ENCODE measurements at regions not wholly inside any gene's neighbourhood (a gene's known extent, or its start where the extent isn't known, plus 50 kb on each side); places are given as distances from the start of the nearest gene placed in this dataset.

DNA sequence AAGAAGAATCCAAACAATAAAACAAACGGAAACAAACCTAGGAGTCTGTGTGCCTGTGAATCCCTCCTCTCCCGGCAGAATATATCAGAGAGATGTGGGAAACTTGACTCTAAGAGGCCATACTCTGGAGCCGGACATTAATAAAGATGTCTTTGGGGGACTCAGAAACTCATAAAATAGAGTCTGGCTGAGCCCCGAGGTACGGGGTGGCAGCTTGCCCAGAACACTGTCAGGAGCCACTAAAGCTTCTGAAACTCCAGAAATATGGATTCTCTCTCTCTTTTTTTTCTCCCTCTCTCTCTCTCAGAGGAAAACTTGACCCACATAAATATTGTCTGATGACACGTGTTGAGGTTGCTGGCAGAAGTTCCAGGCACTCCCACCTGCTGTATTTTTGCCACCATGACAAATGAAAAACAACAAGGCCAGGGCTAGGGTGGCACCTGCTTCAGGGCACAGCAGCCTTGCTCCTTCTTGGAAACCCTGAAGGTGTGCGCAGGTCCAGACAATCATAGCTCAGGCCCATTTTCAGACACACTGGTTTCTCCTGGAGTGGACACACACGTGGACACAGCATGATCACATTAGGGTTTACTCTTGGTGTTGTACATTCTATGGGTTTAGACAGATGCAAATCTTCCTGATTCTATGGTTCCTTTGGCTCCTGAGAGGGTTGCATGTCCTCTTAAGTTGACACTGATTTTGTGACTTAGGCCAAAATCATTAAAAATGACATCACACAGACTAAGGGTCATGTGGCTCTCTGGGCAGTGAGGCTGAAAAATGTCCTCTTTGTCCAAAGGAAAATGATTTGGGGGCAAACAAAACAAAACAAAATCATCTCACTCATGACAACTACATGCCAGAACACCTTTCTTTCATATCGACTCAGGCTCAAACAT lies 282.6 kb upstream of the IRX3 start:
- no peak overlapping the region for H3K27ac Mint-ChIP-seq
- ATAC-seq, result no peak
- H3K4me3 Mint-ChIP-seq, result no peak overlapping the region
- no peak for DNase-seq
- H3K27me3 Mint-ChIP-seq, result no peaks in the 10 kb centered on the region
- CTCF ChIA-PET, result no interaction called here
- no peaks in the 10 kb centered on the region for H3K4me1 Mint-ChIP-seq
- H3K36me3 Mint-ChIP-seq, result no peaks in the 10 kb centered on the region
- H3K9me3 Mint-ChIP-seq (ENCODE audit: low read depth), result peaks cover 5% of the 10 kb centered on the region

DNA sequence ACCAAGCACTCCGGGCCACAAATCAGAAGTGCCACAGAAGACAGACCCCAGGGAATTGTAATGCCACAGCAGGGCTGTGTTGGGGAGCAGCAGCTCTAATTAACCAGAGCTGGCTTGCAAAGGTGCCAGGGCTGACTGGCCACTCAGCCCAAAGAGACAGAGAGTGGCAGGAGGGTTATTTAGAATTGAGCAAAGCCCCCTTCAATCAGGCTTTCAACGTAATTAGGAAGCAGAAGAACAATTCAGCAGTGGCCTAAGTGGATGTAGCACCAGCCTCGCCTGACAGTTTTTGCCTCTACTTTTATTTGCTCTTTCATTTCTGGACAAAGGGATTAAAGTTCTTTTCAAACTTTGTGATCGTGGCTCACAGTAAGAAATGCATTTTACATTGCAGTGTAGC lies 278.3 kb upstream of the IRX3 start:
- Mint-ChIP-seq H3K4me1 (no peaks in the 10 kb centered on the region), H3K27ac (no peak overlapping the region), H3K27me3 (no peaks in the 10 kb centered on the region), H3K36me3 (no peaks in the 10 kb centered on the region), H3K4me3 (no peak overlapping the region), H3K9me3 (ENCODE audit: low read depth) (peaks cover 5% of the 10 kb centered on the region)
- ATAC-seq (no peak), DNase-seq (no peak)
- CTCF ChIA-PET, result no interaction called here

DNA sequence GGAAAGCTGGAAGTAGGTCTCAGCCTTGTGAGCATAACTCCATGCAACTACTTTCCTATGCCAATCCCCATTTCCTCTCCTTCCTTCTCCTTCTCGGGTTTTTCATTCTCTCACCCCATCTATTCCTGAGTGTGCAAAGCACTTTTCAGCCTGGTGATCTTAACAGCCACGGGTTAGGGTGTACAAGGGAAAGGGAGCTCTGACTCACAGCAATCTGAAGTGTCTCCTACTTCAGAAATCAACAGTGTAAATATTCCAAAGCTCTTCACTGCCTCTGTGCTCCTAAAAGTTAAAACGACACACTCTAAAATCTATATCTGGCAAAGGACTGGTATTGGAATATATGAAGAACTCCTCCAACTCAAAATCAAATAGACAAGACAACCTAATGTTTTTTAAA lies 268.0 kb upstream of the IRX3 start:
- no peaks in the 10 kb centered on the region for H3K27me3 Mint-ChIP-seq
- peaks cover 2% of the 10 kb centered on the region for H3K9me3 Mint-ChIP-seq (ENCODE audit: low read depth)
- no peaks in the 10 kb centered on the region for H3K36me3 Mint-ChIP-seq
- CTCF ChIA-PET, result no interaction called here
- DNase-seq, result no peak
- ATAC-seq, result no peak
- H3K4me3 Mint-ChIP-seq, result no peak overlapping the region
- no peak overlapping the region for H3K27ac Mint-ChIP-seq
- no peaks in the 10 kb centered on the region for H3K4me1 Mint-ChIP-seq

DNA sequence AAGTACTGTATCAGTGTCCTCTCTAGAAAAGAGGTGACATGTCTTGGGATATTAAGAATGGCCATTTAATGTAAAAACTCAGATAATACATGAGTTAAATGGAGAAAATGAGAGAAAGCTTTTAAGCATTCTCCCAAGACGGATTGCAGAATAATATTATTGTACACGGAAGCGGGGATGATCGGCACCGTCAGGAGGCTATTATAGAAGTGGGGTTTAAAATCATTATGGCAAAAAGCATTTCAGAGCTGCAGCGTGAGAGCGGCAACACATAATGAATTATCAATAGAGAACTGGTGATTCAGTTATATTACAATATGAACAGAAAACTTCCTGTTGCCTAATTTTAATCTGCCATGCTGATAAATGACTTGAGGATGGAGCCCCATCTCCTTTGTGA lies 261.7 kb upstream of the IRX3 start:
- CTCF ChIA-PET, result no interaction called here
- ATAC-seq, result no peak
- Mint-ChIP-seq H3K27ac (no peak overlapping the region), H3K27me3 (no peaks in the 10 kb centered on the region), H3K9me3 (ENCODE audit: low read depth) (peaks cover 2% of the 10 kb centered on the region), H3K4me3 (no peak overlapping the region), H3K36me3 (no peaks in the 10 kb centered on the region), H3K4me1 (no peaks in the 10 kb centered on the region)
- no peak for DNase-seq

DNA sequence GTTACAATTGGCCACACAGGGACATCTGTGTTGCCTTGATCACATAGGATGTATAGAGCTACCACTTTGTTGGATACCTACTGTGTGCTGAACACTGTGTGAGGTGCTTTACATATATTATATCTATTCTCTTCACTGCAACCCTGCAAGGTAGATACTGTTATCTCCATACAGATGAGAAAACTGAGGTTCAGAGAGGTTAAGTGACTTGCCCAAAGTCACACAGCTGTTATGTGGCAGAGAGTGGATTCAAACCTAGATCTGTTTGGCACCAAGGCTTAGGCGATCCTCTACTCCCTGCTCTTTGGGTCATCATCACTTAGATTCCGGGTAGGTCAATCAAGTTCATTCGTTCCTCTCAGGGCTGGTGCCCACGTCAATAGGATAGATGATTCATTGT lies 260.5 kb upstream of the IRX3 start:
- Mint-ChIP-seq H3K27ac (no peak overlapping the region), H3K36me3 (no peaks in the 10 kb centered on the region), H3K27me3 (no peaks in the 10 kb centered on the region), H3K9me3 (ENCODE audit: low read depth) (peaks cover under 1% of the 10 kb centered on the region), H3K4me3 (no peak overlapping the region), H3K4me1 (no peaks in the 10 kb centered on the region)
- CTCF ChIA-PET, result no interaction called here
- ATAC-seq (no peak), DNase-seq (no peak)

DNA sequence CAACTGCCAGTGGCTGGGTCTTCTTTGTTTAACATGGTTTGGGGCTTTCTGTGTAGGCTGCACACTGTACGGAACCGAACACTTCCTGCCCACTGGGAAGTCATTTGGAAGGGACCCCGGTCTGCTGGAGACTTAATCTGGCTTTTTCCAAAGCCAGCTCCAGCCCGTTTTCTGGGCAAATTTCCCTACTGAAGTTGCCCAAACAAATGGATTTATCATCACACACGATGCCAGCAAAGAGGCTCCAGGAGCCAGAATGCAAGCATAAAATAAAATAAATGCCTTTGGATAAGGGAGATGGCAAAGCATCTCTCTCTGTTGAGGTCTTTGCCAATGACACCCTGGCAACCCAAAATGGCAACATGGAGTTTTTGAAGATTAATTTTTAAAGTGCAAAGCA lies 259.9 kb upstream of the IRX3 start:
- H3K27ac Mint-ChIP-seq, result no peak overlapping the region
- no peaks in the 10 kb centered on the region for H3K27me3 Mint-ChIP-seq
- no peaks in the 10 kb centered on the region for H3K9me3 Mint-ChIP-seq (ENCODE audit: low read depth)
- CTCF ChIA-PET, result interaction anchor here (0.7 kb wide), 1 partner anchor 197 kb away, joined by 3 read pairs; no protein-coding TSS in a partner anchor
- H3K4me1 Mint-ChIP-seq, result no peaks in the 10 kb centered on the region
- no peaks in the 10 kb centered on the region for H3K36me3 Mint-ChIP-seq
- ATAC-seq (no peak), DNase-seq (no peak)
- no peak overlapping the region for H3K4me3 Mint-ChIP-seq

DNA sequence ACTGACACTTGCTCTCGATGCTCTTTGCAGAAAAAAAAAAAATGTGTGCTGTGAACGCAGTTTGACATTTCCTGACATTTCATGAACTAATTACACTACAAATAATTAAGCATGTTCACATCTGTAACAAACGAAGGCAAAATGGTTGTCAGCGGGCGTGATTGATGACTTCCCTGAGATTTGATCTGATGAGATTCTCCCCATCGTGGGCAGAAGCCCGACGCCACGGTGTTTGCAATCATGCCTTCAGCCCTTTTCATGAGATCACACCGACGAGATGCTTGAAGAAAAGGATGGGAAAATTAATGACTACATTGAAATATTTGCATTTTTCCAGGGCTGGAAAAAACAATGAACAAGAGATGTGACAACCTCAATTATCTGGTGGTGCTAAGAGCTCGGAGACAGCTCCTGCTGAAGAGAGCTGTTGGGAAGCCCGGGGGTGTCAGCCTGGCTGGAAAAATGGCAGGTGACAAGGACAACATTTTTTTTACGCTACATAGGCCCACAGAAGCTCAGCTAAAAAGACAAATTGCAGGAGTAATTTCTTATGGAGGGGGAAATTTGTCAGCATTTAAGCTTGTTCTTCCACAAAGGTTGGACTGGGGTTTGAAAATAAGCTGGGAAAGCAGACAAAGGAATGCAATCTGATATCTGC lies 259.4 kb upstream of the IRX3 start:
- H3K4me3 Mint-ChIP-seq, result no peak overlapping the region
- H3K4me1 Mint-ChIP-seq, result no peaks in the 10 kb centered on the region

DNA sequence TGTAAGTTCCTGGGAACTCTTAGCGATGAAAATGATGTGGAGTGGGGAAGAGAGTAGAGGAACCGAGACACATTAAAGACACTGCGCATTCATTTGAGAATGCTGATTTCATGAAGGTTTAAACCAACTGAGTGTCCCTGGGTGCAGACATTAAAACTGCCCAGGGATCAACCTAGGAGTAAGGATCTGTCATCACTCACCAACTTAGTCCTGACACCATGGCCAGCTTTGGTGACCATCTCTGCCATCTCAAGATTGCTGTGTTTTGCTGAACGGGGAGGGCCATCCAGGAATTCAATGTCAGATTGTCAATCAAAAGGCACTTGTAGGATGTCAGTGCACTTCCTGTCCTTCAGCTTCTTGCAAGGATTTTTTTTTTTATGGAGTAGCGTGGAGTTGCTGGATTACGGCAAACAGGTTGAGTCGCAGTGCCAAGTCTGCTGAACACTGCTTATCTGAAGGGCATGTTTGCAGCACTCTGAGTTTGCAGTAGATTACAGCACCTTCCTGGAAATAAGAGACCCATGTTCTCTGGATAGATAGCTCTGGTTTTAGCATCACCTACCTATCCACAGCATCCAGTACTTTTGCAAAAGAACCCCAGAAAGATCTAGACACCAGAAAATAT lies 258.1 kb upstream of the IRX3 start:
- Mint-ChIP-seq H3K36me3 (no peaks in the 10 kb centered on the region), H3K27me3 (no peaks in the 10 kb centered on the region), H3K4me3 (no peak overlapping the region), H3K4me1 (no peaks in the 10 kb centered on the region), H3K27ac (no peak overlapping the region), H3K9me3 (ENCODE audit: low read depth) (no peaks in the 10 kb centered on the region)
- DNase-seq, result no peak
- CTCF ChIA-PET, result no interaction called here
- ATAC-seq, result no peak

More for the DNA sequence above, 259.4 kb upstream of the IRX3 start:
- CTCF ChIA-PET, result interaction anchor here (0.7 kb wide), 1 partner anchor 198 kb away, joined by 3 read pairs; no protein-coding TSS in a partner anchor
- ATAC-seq (no peak), DNase-seq (no peak)
- no peaks in the 10 kb centered on the region for H3K27me3 Mint-ChIP-seq
- no peaks in the 10 kb centered on the region for H3K9me3 Mint-ChIP-seq (ENCODE audit: low read depth)
- H3K27ac Mint-ChIP-seq, result no peak overlapping the region
- no peaks in the 10 kb centered on the region for H3K36me3 Mint-ChIP-seq

DNA sequence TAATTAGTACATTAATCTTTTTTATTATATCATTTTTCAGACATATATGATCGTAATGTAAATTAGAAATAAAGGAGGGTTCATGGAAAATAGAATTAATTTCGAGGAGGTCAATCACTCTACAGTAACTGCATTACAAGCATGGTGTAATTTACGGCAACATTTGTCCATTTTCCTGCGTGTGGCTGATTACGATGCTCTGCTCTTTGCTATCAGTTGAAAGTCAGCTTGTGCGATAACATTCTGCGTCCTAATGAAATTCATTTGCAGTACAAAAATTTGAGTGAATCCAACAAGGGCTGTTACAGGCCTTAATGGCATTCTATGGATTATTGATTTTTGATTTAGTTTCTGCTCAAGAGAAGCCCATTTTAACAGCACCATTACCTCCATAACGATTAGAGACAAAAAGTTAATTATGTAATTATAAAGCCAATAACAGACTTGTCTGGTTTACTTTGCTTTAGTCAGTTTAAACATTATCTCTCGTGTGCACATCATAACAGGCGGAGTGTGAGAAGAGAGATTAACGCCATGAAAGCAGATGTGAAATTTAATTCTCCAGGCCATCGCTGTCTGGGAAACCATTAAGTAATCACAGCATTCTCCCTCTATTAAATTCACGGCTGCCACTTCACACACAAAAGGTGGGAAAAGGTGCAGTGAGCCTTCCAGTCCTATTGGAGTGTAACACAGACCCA lies 256.4 kb upstream of the IRX3 start:
- ATAC-seq (no peak), DNase-seq (no peak)
- no peaks in the 10 kb centered on the region for H3K4me1 Mint-ChIP-seq
- H3K4me3 Mint-ChIP-seq, result no peak overlapping the region
- CTCF ChIA-PET, result no interaction called here
- H3K27ac Mint-ChIP-seq, result no peak overlapping the region
- no peaks in the 10 kb centered on the region for H3K36me3 Mint-ChIP-seq
- H3K9me3 Mint-ChIP-seq (ENCODE audit: low read depth), result no peaks in the 10 kb centered on the region
- H3K27me3 Mint-ChIP-seq, result no peaks in the 10 kb centered on the region

DNA sequence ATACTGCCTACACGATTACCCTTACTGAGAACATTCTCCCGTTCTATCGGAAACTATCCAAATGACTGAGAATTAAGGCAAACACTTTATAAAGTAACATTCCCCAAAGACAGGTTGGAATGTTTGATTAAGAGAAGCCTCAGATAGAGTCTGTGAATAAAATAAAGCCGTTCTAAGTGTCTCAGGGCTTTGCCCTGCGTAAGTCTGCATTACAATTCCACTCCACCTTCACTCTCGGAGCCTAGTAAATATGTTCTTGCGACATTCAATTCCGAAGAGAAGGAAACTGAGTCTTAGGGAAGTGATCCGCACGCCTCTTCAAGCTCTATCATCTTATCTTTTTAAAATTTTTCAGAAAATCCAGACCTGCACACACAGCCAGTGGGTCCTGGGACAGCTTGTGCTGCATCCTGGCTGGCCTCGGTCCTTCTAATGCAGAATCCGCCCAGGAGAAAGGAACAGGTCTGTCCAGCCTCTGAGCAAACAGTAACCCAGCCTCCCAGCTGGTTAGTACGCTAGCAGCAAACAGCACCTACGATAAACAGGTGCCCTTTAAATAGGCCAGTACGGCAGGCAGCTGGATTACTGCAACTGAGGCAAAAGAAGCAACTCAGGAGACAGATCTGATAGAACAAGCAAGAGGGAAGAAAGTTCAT lies 254.1 kb upstream of the IRX3 start:
- Mint-ChIP-seq H3K9me3 (ENCODE audit: low read depth) (no peaks in the 10 kb centered on the region), H3K36me3 (no peaks in the 10 kb centered on the region), H3K27me3 (no peaks in the 10 kb centered on the region), H3K4me1 (no peaks in the 10 kb centered on the region), H3K4me3 (no peak overlapping the region), H3K27ac (no peak overlapping the region)
- DNase-seq (no peak), ATAC-seq (no peak)
- CTCF ChIA-PET, result no interaction called here

DNA sequence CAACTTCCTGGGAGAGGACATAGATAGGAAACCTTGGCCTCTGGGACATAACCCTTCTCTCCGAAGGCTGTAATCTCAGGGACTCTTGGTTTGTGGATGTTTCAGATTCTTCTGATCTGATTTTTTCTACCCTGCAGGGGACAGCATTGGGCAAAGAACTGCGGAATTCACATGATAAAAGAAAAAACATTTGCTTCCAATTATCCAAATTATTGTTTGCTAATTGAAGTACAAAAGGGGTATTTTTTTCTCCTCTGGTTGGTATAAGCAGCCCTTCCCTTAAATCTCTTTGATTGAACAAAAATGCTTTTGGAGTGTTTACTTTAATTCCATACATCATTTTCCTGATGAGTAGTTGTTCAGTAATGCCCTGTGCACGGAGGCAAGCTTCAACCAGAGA lies 251.7 kb upstream of the IRX3 start:
- ATAC-seq (no peak), DNase-seq (no peak)
- Mint-ChIP-seq H3K9me3 (ENCODE audit: low read depth) (peaks cover 2% of the 10 kb centered on the region), H3K4me3 (no peak overlapping the region), H3K27me3 (no peaks in the 10 kb centered on the region), H3K27ac (no peak overlapping the region), H3K36me3 (no peaks in the 10 kb centered on the region), H3K4me1 (no peaks in the 10 kb centered on the region)
- CTCF ChIA-PET, result no interaction called here

DNA sequence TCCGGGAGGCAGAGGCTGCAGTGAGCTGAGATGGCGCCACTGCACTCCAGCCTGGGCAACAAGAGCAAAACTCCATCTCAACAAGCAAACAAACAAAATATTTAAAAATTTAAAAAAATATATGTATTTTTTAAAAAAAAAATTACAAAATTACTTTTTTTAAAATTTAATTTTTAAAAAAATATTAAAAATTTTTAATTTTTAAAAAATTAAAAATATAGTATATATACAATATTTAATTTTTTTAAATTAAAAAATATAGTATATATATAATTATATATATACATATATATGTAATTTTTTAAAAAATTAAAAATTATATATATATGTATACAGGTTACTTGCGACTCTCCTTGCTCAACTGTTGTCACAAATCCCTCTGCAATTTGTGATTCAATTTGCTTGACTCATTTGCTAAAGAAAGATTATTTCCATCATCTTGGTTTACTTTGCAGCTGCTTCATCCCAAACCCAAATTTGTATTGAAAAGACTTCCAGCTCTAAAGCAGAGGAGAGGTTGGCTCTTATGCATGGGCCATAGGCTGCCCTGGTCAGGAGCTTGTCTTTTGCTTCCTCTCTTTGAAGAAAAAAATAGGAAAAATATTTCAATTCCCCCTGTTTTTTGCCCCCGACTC lies 247.4 kb upstream of the IRX3 start:
- no peaks in the 10 kb centered on the region for H3K4me1 Mint-ChIP-seq
- H3K27me3 Mint-ChIP-seq, result no peaks in the 10 kb centered on the region
- H3K4me3 Mint-ChIP-seq, result no peak overlapping the region
- H3K27ac Mint-ChIP-seq, result no peak overlapping the region
- ATAC-seq (no peak), DNase-seq (no peak)
- CTCF ChIA-PET, result no interaction called here
- H3K36me3 Mint-ChIP-seq, result no peaks in the 10 kb centered on the region
- H3K9me3 Mint-ChIP-seq (ENCODE audit: low read depth), result peaks cover 5% of the 10 kb centered on the region

DNA sequence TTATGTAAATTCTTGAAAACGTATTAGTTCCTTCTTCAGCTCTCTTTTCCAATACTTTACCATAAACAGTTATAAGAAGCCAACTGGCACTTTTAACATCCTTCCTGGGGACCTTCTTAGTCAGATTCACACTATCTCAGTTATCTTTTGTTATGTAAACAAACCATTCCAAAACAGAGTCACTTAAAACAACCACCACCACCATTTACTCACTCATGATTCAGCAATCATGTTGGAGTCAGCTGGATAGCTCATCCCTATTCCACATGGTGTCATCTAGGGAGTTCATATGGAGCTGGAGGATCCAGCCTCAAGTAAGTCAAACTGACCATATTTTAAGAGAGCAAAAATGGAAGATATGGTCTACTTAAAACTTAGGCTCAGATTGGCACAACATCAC lies 240.3 kb upstream of the IRX3 start:
- DNase-seq, result no peak
- no peaks in the 10 kb centered on the region for H3K27me3 Mint-ChIP-seq
- H3K4me1 Mint-ChIP-seq, result no peaks in the 10 kb centered on the region
- ATAC-seq, result no peak
- no peak overlapping the region for H3K27ac Mint-ChIP-seq
- no peaks in the 10 kb centered on the region for H3K9me3 Mint-ChIP-seq (ENCODE audit: low read depth)
- CTCF ChIA-PET, result no interaction called here
- H3K4me3 Mint-ChIP-seq, result no peak overlapping the region
- no peaks in the 10 kb centered on the region for H3K36me3 Mint-ChIP-seq
